ENCODE measurements at regions not wholly inside any gene's neighbourhood (a gene's known extent, or its start where the extent isn't known, plus 50 kb on each side); places are given as distances from the start of the nearest gene placed in this dataset.

DNA sequence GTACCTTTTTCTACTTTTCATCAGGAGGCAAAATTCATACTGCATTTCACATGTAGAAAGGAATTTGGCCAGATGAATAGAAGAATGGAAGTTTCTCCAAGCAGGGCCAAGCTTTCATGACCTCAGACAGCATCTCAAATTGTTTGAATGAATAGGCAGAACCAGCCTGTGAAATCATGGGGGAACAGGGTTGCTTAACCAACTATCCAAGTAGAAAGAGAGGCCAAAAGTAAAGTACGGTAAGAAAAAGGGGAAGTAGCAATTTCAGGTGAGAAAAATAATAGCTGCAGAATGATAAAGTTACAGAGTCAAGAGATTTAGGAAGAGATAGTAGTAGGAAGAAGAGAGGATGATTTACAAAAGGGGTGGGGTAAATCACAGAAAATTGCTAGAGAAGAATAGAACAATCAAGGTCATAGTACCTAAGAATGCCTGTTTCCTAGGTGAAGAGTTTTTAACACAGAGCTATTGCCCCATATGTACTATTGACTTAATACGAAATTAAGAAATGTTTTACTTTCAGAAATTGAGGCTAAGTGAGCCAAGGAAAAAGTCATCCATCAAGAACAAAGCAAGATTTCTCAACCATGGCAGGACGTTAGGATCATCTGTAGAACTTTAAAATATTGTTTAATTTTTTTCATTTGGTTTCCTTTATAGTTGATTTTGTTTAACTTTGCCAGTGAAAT, 177.1 kb upstream of the TET2 start:
- no peak for DNase-seq

DNA sequence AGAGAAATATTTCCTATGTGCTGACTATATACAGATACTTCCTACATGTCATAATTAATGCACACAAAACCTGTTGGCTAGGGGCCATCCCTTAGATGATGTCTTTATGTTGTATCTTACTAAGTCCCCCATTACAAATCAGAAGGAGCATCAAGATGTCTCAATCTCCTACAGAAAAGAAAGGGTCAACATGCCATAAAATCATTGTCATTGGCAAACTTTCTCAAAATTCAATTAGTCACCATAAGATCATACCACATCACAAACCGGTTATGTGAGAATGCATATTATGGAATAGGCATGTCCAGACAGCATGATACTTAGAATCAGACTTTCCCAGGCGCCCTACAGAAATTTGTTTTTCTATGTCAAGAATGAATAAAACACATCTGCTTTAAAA, 175.2 kb upstream of the TET2 start:
- DNase-seq: peak in 1 of 2 experiments; percentile 48

DNA sequence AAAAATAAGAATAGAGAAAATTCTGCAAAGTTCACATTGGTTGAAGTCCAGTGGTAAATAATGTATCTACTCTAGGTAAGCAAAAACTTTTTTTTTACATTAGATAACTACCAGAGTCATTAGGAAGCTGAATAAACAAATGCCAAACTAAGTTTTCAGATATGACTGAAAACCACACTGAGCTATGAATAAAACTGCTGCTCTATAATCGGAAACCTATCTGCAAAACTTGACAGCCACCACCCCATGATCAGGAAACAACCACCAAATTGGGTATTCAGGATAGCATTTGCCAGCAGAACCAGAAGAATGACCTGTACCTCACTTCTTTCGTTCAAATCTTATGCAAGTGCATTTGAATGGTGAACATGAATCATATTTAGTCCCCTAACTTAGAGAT, 173.0 kb upstream of the TET2 start:
- DNase-seq: no peak

DNA sequence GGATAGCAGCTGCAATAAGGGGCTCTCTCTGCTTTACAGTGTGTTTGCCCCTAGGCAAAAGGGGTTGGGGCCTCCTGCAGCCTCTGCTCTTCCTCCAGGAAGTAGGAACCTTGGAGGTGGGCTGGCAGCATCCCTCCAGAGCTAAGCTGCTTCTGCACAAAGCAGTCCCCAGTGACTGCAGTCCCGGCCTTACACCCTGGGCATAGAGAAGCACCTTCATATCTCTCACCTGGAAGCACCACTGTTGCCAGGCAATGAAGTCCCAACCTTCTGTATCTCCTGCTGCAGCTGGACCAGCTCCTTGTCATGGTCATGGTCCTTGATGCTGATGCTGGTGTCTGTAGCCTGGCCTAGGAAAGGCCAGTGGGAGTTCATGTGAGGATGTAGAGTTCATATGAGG, 171.1 kb upstream of the TET2 start:
- no peak for DNase-seq

DNA sequence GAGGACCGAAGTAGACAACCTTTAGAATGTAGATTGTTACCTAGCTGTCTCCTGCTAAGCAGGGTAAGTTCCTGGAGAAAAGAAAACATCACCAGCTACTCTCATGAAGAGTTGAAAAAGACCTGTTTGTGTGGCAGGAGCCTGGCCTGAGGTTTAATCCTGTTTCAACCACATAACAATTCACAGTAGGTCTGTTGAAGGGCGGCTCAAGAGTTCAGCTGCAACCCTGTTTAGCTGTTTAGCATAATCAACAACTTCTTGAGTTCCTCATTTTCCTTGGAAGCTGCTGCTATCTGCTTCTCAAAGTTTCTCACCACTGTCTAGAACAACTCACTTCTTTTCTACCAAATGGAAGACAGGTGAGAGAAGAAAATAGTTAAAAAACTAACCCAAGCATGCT, 170.4 kb upstream of the TET2 start:
- no peak for DNase-seq

DNA sequence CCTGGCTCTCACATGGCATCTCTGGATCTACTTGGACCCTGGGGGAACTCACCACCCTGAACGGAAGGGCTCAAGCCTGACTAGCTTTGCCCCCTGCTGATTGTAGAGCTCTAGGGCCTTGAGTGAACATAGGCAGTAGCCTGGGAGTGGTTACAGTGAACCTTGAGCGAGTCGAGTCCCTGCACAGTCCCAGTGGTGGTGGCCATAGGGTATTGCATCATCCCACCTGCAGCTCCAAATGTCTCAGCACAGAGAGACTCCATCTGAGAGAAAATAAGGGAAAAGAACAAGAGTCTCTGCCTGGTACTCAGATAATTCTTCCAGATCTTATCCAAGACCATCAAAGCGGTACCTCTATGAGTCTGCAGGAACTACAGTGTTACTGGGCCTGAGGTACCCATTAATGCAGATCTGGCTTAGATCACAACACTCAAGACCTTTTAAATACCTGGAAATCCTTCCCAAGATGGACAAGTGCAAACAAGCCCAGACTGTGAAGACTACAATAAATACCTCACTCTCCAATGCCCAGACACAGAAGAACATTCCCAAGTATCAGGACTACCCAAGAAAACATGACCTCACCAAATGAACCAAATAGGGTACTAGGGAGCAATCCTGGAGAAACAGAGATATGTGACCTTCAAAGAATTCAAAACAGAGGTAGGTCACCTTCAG, 167.5 kb upstream of the TET2 start:
- DNase-seq: no peak

DNA sequence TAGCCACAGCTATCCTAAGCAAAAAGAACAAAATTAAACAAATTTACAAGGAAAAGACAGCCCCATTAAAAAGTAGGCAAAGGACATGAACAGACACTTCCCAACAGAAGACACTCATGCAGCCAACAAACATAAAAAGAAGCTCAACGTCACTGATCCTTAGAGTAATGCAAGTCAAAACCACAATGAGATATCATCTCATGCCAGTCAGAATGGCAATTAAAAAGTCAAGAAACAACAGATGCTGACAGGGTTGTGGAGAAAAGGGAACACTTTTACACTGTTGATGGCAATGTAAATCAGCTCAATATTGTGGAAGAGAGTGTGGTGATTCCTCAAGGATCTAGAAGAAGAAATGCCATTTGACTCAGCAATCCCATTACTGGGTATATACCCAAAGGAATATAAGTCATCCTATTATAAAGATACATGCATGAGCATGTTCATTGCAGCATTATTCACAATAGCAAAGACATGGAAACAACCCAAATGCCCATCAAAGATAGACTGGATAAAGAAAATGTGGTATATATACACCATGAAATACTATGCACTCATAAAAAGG, 163.0 kb upstream of the TET2 start:
- DNase-seq: no peak

DNA sequence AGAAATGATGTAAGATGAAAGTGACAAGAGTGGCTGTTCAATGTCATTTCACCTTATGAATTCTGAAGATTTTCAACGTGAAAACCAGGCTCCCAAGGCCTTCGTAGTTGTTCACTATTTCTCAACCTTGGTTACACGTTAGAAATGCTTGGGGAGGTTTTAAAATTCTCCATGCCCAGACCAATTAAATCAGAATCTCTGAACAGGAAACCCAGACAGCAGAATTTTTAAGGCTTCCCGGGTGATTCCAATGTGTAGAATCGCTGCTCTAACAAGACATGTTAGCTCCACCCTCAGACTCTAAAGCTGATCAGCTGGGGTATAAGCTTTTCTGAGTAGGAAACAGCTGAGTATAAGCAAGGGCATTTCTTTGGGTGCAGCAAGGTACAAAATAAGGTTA, 160.4 kb upstream of the TET2 start:
- no peak for DNase-seq

DNA sequence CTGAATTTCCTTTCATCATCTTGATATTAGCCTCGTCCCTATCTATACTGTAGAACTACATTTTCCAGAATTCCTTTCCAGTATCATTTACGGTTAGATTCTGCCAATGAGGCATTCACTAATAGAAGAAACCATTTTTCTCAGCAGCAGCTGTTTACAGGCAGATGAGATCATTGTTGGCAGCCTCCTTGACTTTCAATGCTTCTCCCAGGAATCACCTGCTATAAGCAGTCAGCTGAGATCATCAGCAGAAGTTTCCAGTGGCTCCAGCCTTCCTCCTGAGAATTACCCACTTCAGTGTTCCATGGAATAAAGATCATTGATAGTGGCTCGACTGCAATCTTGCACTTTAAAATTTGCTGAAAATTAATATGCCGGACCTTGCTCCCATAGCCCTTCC, 157.3 kb upstream of the TET2 start:
- DNase-seq: no peak

DNA sequence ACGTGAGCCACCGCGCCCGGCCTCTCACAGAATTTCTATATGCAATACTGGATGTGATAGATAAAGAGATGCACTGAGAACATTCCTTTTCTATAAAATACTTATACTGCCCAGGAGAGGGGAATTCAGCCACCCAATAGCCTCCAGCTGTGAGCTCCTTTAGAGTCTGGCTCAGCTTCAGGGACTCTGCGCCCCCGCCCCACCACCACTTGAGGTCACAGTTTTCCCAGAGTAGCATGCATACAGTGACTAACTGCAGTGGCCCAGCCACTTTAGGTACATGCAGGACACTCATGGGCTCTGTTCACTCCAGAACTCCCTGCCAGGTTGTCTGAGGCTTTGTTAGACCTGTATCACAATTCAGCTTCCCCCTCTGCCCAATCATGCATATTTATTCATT, 144.4 kb upstream of the TET2 start:
- no peak for DNase-seq

DNA sequence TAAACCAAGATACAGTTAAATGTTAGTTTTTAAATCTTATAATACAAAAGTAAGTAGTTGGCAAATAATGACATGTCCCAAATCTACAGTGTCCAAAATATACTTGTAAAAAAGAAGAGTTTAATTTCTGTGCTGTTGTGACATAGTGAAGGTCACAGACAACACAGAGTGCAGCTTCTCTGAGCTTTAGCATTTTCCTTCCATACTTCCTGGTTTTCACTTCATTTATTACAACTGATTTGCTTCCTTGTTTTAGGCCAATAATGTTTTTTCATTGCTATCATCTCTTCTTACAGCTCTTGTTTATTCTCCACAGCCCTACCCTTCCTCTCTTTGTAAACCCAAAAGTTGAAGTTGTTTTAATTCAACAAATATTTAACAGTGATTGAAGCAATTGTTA, 132.4 kb upstream of the TET2 start:
- no peak for DNase-seq

DNA sequence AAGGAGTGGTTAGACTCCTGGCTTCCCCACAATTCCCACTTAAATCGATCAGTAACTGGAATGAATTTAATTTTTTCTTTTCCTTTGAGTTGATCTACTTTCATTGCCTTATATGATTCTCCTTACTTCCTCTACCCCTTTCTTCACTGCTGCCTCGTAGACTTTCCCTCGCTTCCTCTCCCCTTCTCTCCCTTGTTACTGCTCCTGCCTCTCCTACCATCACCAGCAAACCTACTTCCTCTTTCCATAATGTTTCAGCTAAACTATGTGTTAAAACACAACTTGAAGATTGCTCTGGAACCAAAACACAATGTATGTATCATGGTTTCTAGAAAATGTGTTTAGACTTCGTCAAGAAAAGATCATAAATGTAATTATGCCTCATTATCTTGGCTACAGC, 132.0 kb upstream of the TET2 start:
- no peak for DNase-seq

DNA sequence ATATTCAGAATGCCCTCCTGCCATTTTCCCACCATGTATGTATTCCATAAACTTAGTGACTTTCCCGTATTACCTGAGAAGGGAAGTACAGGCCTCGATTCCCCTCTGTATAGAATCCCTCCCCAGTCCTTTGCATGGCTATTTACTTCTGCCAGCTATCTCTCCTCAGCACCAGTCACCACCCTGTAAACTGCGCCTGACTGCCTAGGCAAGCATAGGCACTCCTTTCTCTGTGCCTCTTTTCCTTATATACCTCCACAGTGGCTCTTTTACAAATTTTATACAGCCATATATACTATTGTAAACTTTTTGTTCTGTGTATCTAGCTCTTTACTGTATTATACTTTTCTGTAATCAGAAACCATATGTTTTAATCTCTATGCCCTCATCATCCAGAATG, 130.9 kb upstream of the TET2 start:
- no peak for DNase-seq

DNA sequence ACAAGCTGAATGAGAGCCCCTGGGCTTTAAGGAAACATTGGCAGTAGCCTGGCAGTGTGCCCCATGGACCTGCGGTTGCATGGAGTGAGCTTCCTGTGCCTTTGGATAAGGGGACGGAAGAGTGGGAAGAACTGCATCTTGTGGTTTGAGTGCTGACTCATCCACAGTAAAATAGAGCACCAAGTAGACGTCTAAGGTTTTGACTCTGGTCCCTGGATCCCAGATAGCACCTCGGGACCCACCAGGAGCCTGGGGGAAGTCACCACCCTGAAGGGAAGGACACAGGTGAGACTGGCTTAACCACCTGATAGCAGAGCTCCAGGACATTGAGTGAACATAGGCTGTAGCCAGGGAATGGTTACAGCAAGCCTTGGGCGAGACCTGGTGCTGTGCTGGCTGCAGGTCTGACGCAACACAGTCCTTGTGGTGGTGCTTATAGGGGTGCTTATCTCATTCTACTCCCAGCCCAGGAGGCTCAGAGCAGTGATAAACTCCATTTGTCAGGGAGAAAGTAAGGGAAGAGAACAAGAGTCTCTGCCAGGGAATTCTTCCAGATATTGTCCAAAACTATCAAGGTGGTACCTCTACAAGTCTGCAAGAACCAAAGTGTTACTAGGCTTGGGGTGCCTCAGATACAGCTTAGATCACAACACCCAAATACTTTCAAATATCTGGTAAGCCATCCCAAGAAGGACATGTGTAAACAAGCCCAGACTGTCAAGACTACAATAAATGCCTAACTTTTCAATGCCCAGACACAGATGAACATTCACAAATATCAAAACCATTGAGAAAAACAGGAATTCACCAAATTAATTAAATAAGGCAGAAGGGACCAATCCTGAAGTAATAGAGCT, 123.6 kb upstream of the TET2 start:
- no peak for DNase-seq

DNA sequence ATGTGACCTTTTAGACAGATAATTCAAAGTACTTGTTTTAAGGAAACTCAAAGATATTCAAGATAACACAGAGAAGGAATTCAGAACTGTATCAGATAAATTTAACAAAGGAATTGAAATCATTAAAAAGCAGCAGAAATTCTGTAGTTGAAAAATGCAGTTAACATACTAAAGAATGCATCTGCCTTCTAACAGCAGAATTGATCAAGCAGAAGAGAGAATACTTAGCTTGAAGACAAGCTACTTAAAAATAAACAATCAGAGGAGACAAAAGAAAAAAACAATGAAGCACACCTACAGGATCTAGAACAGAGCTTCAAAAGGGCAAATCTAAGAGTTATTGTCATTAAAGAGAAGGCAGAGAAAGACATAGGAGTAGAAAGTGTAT, 123.0 kb upstream of the TET2 start:
- DNase-seq: no peak

DNA sequence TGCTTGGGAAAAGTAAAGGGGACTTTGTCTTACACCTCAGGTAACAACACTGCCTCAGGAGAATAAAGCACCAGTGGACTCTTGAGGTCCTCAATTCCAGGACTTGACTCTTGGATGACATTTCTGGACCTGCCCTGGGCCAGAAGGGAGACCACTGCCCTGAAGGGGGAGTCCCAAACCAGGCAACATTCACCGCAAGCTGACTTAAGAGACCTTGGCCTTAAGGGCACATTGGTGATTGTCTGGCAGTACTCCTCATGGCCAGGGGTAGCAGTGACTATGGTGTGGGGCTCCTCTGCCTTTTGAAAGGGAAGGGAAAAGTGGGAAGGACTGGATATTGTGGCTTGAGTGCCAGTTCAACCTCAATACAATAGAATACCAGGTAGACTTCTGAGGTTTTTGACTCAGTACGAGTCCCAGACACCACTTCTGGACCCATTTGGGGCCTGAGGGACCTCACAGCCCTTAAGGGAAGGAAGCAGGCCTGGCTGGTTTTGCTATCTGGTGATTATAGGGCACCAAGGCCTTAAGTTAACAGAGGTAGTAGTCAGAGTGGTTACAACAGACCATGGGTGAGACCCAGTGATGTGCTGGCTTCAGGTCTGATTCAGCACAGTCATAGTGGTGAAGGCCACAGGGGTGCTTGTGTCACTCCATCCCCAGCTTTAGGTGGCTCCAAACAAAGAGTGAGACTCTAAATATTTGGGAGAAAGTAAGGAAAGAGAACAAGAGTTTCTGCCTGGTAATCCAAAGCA, 121.2 kb upstream of the TET2 start:
- DNase-seq: no peak

DNA sequence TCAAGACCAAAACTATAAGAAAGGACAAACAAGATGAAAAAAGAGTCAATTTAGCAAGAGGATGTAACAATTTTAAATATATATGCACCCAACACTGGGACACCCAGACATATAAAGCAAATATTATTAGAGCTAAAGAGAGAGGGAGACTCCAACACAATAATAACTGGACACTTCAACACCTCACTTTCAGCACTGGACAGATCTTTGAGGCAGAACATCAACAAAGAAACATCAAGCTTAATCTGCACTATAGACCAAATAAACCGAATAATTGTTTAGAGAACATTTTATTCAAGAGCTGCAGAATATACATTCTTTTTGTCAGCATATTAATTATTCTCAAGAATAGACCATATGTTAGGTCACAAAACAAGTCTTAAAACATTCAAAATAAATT, 109.7 kb upstream of the TET2 start:
- no peak for DNase-seq

DNA sequence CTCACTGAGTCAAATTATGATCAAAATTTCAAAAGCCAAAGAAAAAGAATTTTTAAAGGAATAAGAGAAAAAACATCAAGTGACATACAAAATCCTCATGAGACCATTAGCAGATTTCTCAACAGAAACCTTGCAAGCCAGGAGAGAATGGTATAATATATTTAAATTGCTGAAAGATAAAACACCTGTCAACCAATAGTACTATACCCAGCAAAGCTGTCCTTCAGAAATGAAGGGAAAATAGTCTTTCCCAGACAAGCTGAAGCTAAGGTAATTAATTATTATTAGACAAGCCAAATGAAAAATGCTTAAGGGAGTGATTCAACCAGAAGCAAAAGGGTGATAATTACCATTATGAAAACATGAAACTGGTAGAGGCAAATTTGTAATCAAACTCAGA, 104.2 kb upstream of the TET2 start:
- no peak for DNase-seq

DNA sequence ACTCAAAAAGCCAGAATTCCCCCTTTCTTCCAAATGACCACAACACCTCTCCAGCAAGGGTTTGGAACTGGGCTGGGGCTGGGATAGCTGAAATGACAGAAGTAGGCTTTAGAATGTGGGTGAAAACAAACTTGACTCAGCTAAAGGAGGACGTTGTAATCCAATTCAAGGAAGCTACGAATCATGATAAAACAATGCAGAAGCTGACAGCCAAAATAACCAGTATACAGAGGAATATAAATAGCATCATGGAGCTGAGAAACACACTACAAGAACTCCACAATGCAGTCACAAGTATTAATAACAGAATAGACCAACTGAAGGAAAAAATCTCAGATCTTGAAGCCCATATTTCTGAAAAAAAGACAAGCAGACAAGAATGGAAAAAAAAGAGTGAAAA, 95.8 kb upstream of the TET2 start:
- no peak for DNase-seq

DNA sequence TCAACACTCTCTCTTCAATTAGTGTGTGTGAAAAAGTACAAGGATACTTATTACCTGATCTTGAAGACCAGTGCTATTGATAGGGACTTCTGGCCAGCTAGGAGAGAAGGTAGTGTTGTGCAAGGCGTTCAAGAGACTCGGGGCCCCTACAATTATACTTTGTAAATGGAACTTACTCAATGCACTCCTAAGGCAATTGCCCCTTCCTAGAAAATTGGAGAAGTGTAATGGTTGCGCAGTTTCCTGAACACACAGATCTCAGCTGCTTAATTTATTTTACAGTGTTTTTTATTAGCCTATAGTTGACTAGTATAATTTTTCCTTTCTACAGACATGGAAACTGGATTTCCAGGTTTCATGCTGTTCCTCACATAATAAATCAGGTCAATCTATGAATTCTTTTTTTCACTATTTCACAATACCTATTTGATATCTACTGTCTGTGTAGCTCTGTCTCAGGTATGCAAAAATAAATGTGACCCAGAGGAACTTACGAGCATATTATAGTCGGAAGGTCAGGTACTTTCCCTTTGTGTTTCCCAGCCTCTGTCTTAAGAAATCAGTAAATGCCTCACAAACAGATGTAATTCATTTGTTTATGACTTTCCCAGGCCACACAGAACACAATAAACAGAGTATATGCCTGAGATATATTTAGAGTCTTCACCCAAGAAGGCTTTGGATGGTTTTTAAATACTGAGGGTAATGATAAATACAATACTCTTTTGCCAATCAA, 89.1 kb upstream of the TET2 start:
- no peak for DNase-seq

DNA sequence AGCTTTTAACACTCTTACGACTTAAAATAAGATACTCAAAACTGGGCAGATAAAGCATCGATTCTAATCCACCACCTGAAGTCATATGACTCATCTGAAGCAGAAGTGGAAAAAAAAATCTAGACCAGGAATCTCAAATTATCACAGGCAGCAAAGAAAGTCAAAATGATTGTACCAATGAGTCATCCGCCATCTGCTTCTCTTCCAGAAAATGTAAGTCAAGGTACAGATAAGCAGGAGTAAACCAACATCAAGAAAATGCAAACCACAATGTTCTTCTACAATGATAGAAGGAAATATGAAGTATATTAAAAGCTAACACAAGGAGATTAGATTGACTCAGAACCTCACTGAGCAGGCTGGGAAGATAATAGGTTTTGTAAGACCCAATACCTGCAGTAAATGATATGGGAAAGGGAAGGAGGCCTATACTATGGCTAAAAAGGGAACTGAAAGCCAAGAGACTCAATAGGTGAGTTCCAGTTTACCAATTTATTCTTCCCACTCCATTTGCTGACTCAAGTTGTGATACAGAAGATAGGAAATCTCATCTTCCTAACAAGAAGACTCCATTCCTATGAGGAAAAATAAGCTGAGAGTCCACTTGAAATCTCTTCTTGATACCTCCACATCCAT, 88.4 kb upstream of the TET2 start:
- no peak for DNase-seq

DNA sequence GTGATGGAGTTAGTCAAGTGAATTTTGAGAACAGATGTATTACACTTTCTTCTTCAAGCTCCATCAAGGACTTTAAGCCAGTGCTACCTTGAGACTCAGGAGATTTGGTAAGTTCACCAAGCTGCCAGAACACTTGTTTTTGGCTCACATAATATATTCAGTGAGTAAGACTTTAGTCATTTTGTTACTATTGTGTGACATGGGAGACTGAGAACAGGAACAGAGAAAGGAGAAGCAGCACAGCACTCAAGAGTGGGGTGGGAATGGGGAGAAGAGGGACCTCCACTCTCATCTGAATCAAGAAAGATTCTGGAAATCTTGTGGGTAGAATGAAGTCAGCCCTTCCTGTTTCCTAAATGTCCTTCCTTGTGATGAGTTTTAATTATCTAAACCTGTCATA, 87.3 kb upstream of the TET2 start:
- no peak for DNase-seq
